ENCODE measurements at regions not wholly inside any gene's neighbourhood (a gene's known extent, or its start where the extent isn't known, plus 50 kb on each side); places are given as distances from the start of the nearest gene placed in this dataset.

DNA sequence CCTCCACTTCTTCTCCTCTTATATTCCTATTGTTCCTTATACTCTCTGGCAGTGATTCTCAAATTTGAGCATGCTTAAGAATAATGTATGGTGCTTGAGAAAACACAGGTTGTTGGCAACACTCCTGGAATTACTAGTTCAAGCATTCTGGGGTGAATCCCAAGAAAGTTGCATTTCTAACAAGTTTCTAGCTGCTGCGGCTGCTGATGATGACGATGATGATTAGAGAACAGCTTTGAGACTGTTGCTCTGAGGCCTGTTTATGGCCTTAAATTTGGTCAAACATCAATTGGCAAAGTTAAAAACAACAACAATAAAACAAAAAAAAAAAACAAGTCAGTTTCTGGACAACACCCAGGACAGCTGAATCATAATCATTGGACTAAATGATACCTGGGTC is 961.9 kb downstream of the CDH11 start:
- TF ChIP-seq POLR2AphosphoS5 (IDR thresholded peaks at IDR 0.05; ENCODE audit: low read depth, low read length) (no peak), TCF7L2 (IDR thresholded peaks at IDR 0.05; ENCODE audit: low read depth, low read length) (no peak), SIN3A (IDR thresholded peaks at IDR 0.05; ENCODE audit: borderline replicate concordance, insufficient read depth, low read depth, low read length) (no peak)
- TF ChIP-seq, protein P1, sequence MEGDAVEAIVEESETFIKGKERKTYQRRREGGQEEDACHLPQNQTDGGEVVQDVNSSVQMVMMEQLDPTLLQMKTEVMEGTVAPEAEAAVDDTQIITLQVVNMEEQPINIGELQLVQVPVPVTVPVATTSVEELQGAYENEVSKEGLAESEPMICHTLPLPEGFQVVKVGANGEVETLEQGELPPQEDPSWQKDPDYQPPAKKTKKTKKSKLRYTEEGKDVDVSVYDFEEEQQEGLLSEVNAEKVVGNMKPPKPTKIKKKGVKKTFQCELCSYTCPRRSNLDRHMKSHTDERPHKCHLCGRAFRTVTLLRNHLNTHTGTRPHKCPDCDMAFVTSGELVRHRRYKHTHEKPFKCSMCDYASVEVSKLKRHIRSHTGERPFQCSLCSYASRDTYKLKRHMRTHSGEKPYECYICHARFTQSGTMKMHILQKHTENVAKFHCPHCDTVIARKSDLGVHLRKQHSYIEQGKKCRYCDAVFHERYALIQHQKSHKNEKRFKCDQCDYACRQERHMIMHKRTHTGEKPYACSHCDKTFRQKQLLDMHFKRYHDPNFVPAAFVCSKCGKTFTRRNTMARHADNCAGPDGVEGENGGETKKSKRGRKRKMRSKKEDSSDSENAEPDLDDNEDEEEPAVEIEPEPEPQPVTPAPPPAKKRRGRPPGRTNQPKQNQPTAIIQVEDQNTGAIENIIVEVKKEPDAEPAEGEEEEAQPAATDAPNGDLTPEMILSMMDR (IDR thresholded peaks at IDR 0.05) = no peak
- TF ChIP-seq, protein P2, sequence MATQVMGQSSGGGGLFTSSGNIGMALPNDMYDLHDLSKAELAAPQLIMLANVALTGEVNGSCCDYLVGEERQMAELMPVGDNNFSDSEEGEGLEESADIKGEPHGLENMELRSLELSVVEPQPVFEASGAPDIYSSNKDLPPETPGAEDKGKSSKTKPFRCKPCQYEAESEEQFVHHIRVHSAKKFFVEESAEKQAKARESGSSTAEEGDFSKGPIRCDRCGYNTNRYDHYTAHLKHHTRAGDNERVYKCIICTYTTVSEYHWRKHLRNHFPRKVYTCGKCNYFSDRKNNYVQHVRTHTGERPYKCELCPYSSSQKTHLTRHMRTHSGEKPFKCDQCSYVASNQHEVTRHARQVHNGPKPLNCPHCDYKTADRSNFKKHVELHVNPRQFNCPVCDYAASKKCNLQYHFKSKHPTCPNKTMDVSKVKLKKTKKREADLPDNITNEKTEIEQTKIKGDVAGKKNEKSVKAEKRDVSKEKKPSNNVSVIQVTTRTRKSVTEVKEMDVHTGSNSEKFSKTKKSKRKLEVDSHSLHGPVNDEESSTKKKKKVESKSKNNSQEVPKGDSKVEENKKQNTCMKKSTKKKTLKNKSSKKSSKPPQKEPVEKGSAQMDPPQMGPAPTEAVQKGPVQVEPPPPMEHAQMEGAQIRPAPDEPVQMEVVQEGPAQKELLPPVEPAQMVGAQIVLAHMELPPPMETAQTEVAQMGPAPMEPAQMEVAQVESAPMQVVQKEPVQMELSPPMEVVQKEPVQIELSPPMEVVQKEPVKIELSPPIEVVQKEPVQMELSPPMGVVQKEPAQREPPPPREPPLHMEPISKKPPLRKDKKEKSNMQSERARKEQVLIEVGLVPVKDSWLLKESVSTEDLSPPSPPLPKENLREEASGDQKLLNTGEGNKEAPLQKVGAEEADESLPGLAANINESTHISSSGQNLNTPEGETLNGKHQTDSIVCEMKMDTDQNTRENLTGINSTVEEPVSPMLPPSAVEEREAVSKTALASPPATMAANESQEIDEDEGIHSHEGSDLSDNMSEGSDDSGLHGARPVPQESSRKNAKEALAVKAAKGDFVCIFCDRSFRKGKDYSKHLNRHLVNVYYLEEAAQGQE (IDR thresholded peaks at IDR 0.05; ENCODE audit: insufficient read depth in 1 of 2, low read depth in 2 of 2, low read length in 1 of 2) = no peak
